Endothelial cell (in vitro differentiated cells): ENCODE measurements at regions not wholly inside any gene's neighbourhood (a gene's known extent, or its start where the extent isn't known, plus 50 kb on each side); places are given as distances from the start of the nearest gene placed in this dataset.

Experiments used
- DNase-seq: peaks from one replicate; pipeline ENCODE4 v3.0.0; 2021; ENCODE audit warnings: low spot score
- H3K27ac Mint-ChIP-seq: one replicate; pipeline ENCODE4 v1.8.0; 2021; ENCODE audit warnings: mixed read lengths, inconsistent platforms; ENCODE audit not compliant: unreplicated experiment
- H3K27me3 Mint-ChIP-seq: one replicate; pipeline ENCODE4 v1.8.0; 2021; ENCODE audit warnings: mild to moderate bottlenecking, moderate library complexity, mixed read lengths, inconsistent platforms; ENCODE audit not compliant: unreplicated experiment
- H3K36me3 Mint-ChIP-seq: one replicate; pipeline ENCODE4 v1.8.0; 2021; ENCODE audit warnings: mild to moderate bottlenecking, low read depth, mixed read lengths, inconsistent platforms; ENCODE audit not compliant: unreplicated experiment
- H3K4me1 Mint-ChIP-seq: one replicate; pipeline ENCODE4 v1.8.0; 2021; ENCODE audit warnings: mild to moderate bottlenecking, mixed read lengths, inconsistent platforms; ENCODE audit not compliant: unreplicated experiment
- H3K4me3 Mint-ChIP-seq: one replicate; pipeline ENCODE4 v1.8.0; 2021; ENCODE audit warnings: mild to moderate bottlenecking, mixed read lengths, inconsistent platforms; ENCODE audit not compliant: unreplicated experiment
- H3K9me3 Mint-ChIP-seq: one replicate; pipeline ENCODE4 v1.8.0; 2021; ENCODE audit warnings: mixed read lengths, inconsistent platforms; ENCODE audit not compliant: unreplicated experiment
- TF ChIP-seq, protein P1 (sequence below): fragments of 200-600 bp; sonication (generic); IDR thresholded peaks from one replicate; pipeline ENCODE4 v1.5.0; 2021; ENCODE audit warnings: antibody characterized with exemption; ENCODE audit not compliant: unreplicated experiment

DNA sequence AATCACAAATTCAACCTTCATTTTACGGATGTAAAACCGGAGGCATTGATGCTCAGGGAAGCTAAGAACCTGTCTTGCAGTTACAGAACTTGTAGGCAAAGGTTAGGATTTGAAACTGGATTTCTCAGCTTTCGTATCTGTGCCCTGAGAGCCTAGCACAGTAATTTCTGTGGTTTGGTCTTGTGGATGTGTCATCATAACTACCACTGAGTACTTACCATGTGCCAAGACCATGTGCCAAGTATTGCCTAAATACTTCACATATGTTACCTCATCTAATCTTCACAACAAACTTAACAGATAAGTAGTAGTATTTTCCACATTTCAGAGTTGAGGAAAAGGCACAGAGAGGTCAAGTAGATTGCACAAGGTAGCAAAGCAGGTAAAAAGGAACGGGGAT is 140.7 kb downstream of the NXPE2 start:
- Mint-ChIP-seq H3K9me3 (no peaks in the 10 kb centered on the region), H3K4me3 (no peak overlapping the region), H3K4me1 (peaks cover 3% of the 10 kb centered on the region), H3K36me3 (peaks cover 4% of the 10 kb centered on the region), H3K27ac (no peak overlapping the region), H3K27me3 (no peaks in the 10 kb centered on the region)
- no peak for DNase-seq
- TF ChIP-seq, protein P1, sequence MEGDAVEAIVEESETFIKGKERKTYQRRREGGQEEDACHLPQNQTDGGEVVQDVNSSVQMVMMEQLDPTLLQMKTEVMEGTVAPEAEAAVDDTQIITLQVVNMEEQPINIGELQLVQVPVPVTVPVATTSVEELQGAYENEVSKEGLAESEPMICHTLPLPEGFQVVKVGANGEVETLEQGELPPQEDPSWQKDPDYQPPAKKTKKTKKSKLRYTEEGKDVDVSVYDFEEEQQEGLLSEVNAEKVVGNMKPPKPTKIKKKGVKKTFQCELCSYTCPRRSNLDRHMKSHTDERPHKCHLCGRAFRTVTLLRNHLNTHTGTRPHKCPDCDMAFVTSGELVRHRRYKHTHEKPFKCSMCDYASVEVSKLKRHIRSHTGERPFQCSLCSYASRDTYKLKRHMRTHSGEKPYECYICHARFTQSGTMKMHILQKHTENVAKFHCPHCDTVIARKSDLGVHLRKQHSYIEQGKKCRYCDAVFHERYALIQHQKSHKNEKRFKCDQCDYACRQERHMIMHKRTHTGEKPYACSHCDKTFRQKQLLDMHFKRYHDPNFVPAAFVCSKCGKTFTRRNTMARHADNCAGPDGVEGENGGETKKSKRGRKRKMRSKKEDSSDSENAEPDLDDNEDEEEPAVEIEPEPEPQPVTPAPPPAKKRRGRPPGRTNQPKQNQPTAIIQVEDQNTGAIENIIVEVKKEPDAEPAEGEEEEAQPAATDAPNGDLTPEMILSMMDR = no peak

DNA sequence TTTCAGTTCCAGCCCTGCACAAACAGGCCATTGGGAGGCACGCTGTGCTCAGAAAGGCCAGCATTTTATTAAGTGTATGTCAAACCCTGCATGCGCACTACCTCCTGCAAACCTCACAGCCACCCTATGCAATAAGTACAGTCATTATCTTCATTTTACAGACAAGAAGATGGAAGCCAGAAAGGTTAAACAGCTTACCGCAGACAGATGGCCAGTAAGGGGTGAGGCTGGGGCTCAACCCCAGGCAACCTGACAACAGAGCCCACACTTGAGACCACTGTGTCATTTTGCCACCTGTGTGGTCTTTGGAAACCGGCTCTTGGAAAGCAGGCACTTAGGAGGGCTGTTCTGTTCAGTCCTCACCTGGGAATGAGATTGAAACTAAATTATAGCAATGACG is 142.3 kb downstream of the NXPE2 start:
- H3K36me3 Mint-ChIP-seq = peaks cover 4% of the 10 kb centered on the region
- no peaks in the 10 kb centered on the region for H3K9me3 Mint-ChIP-seq
- peaks cover 2% of the 10 kb centered on the region for H3K27me3 Mint-ChIP-seq
- peaks cover 4% of the 10 kb centered on the region for H3K4me1 Mint-ChIP-seq
- TF ChIP-seq, protein P1 = no peak
- DNase-seq = no peak
- no peak overlapping the region for H3K27ac Mint-ChIP-seq
- no peak overlapping the region for H3K4me3 Mint-ChIP-seq

DNA sequence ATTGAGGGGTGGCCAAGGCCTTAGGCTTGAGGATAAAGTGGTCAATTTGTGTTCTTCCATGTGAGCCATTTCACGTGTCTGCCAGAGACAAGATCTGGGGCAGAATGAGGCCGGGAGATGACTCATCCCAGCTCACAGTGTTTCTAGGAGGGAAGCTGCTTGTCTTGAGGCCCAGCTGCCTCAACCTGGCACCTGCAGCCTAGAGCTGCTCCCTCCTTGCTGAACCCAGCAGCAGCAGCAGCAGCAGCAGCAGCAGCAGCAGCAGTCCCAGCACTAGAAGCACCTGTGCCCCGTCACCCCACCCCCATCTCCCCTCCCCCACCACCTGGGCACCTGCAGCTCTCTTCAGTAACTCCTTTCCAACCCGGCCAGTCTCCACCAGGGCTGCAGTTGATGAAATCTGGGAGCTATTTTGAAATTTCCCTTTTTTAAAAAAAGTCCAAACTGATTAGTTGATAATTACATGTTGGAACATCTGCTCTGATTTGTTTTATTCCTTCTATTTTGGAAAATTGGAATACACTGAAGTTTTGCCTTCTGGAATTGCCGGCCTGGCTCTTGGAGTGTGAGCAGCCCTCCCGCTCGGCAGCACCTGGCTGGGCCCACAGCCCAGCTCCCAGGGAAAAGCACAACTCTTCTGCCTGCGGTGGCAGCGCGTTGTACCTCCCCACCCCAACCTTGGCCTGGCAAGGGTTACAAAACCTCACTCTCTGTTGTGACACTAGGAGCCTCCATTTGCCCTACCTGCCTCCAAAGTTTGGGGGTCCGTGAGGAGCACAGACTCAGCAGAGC is 143.5 kb downstream of the NXPE2 start:
- Mint-ChIP-seq H3K9me3 (no peaks in the 10 kb centered on the region), H3K27me3 (peaks cover 3% of the 10 kb centered on the region), H3K36me3 (peaks cover 4% of the 10 kb centered on the region), H3K4me1 (peaks cover 8% of the 10 kb centered on the region), H3K27ac (no peak overlapping the region), H3K4me3 (no peak overlapping the region)
- TF ChIP-seq, protein P1 = no peak
- no peak for DNase-seq

DNA sequence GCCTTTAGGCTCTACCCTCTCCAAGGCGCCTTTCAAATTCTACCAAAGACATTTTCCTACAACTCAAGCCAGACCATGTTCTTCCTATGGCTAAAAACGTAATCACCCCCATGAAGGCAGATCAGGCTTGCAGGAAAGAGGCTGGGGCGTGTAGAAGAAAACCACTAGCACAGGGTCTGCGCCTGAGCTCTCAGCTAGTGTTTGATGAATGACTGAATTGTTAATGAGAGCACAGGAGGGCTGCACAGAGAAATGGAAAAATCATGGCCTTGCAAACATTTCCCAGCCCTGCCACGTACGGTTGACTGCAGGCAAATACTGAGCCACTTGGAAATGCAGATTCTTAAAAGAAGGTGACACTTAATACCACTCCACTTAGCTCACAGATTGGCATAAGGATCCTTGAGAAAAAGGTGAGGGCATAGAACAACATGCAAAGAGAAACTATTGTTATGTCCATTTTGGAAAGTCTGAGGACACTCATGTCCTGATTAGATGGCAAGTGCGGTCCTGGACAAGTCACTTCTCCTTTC is 148.6 kb downstream of the NXPE2 start:
- H3K9me3 Mint-ChIP-seq = no peaks in the 10 kb centered on the region
- TF ChIP-seq, protein P1 = no peak
- H3K27ac Mint-ChIP-seq = no peak overlapping the region
- no peak for DNase-seq
- H3K36me3 Mint-ChIP-seq = peaks cover 4% of the 10 kb centered on the region
- H3K27me3 Mint-ChIP-seq = peaks cover 3% of the 10 kb centered on the region
- no peak overlapping the region for H3K4me3 Mint-ChIP-seq
- H3K4me1 Mint-ChIP-seq = peaks cover 10% of the 10 kb centered on the region

DNA sequence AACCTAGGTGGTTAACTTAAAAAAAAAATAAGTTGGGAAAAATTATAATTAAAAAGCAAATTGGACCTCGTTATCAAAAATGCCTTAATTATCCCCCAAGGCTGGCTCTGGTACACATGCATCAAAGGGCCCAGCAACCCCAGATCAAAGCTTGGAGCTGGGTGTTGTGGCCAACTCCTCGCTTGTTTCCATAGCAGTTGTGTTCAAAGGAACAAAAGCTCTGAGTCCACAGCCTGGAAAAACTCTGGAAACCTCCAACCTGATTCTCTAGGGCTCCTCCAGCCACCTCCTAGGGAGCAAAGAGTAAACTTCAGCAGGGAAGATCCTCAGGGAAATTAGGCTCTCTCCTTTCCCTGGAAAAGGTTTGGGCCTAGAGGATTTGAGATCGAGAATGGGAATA is 149.4 kb downstream of the NXPE2 start:
- TF ChIP-seq, protein P1 = no peak
- Mint-ChIP-seq H3K27ac (no peak overlapping the region), H3K27me3 (peaks cover 3% of the 10 kb centered on the region), H3K4me3 (no peak overlapping the region), H3K9me3 (no peaks in the 10 kb centered on the region), H3K4me1 (peaks cover 10% of the 10 kb centered on the region), H3K36me3 (peaks cover 4% of the 10 kb centered on the region)
- no peak for DNase-seq
